GM13977 (cell line): ENCODE measurements at regions not wholly inside any gene's neighbourhood (a gene's known extent, or its start where the extent isn't known, plus 50 kb on each side); places are given as distances from the start of the nearest gene placed in this dataset.
"Not testable (repeated sequence)": the region's sequence is repeated elsewhere in the genome, so short reads cannot be mapped to it uniquely, and the experiment has no call there.

ENCODE experiments used
- DNase-seq: peaks from one replicate; pipeline ENCODE4 v3.0.0; 2012; ENCODE audit warnings: low spot score
- CTCF ChIP-seq: IDR thresholded peaks from 2 replicates; pipeline ENCODE4 v1.5.1; 2012; ENCODE audit warnings: mild to moderate bottlenecking, control low read depth; ENCODE audit not compliant: insufficient read depth; ENCODE audit errors: extremely low read depth, missing control alignments
- in situ Hi-C: fragments of 300-500 bp; cut with MboI; formaldehyde crosslinking; loops from one replicate; pipeline ENCODE4 v1.12.0; 2022; ENCODE audit warnings: low sequenced_read_pairs, low pct_unique_long_range_greater_than_20kb, mixed read lengths, inconsistent platforms; ENCODE audit not compliant: unreplicated experiment

DNA sequence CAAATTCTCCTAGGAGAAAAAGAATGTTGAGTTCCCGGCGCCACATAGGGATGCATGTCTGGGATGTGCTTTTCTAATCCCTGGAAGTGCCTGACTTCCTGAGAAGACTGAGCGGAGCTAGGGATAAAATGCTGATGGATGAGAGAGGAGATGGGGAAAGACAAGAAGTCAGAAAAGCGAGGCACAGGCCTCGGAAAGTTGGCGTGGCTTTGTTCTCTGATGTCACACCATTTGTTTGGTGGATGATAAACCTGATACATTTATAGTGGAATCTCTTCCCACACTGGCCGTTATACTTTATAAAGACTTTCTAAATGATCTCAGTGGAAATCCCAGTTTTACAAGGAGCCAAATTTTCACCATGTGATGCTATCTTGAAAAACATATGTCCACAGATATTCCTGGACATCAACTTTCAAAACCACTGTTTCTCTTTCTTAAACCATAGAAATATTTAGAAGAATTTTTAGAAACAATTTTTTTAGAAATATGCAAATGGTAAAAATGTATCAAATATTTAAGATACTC, 188.8 kb upstream of the SVIL start:
- no peak for DNase-seq
- in situ Hi-C loops: no loop called here
- no peak for TF ChIP-seq CTCF

- DNase-seq: no peak
- in situ Hi-C loops: no loop called here
- TF ChIP-seq CTCF: no peak
Observed at GRCh38 chr10:29820890-29821461, 186.2 kb upstream of the SVIL start.

GRCh38 chr10:29816801-29817558, 182.2 kb upstream of the SVIL start:
- in situ Hi-C loops: no loop called here
- DNase-seq: no peak
- TF ChIP-seq CTCF: no peak

- TF ChIP-seq CTCF: no peak
- DNase-seq: no peak
Observed at GRCh38 chr10:29815572-29815971, 180.8 kb upstream of the SVIL start.

GRCh38 chr10:29811751-29812427, 177.1 kb upstream of the SVIL start:
- no peak for DNase-seq
- in situ Hi-C loops: no loop called here
- TF ChIP-seq CTCF: no peak

More at GRCh38 chr10:29815572-29815971, 180.8 kb upstream of the SVIL start:
- in situ Hi-C loops: no loop called here

- in situ Hi-C loops: no loop called here
- no peak for DNase-seq
- no peak for TF ChIP-seq CTCF
Observed at GRCh38 chr10:29810816-29811215, 176.0 kb upstream of the SVIL start.

DNA sequence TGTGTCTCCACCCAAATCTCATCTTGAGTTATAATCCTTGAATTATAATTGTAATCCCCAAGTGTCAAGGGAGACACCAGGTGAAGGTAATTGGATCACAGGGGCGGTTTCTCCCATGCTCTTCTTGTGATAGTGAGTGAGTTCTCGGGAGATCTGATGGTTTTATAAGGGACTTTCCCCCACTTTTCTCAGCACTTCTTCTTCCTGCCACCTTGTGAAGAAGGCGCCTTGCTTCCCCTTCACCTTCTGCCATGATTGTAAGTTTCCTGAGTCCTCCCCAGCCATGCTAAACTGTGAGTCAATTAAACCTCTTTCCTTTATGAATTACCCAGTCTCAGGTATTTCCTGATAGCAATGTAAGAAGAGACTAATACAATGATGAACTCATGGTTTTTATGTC, 175.5 kb upstream of the SVIL start:
- in situ Hi-C loops, DNase-seq: not testable (repeated sequence)
